ENCODE measurements at regions not wholly inside any gene's neighbourhood (a gene's known extent, or its start where the extent isn't known, plus 50 kb on each side); places are given as distances from the start of the nearest gene placed in this dataset.
"Not testable (repeated sequence)": the region's sequence is repeated elsewhere in the genome, so short reads cannot be mapped to it uniquely, and the experiment has no call there.

DNA sequence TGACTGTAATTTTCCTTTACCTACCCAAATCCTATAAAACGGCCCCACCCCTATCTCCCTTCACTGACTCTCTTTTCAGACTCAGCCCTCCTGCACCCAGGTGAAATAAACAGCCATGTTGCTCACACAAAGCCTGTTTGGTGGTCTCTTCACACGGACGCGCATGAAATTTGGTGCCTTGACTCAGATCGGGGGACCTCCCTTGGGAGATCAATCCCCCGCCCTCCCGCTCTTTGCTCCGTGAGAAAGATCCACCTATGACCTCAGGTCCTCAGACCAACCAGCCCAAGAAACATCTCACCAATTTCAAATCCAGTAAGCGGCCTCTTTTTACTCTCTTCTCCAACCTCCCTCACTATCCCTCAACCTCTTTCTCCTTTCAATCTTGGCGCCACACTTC is 1344.7 kb upstream of the GOT2 start:
- not testable (repeated sequence) for DNase-seq

DNA sequence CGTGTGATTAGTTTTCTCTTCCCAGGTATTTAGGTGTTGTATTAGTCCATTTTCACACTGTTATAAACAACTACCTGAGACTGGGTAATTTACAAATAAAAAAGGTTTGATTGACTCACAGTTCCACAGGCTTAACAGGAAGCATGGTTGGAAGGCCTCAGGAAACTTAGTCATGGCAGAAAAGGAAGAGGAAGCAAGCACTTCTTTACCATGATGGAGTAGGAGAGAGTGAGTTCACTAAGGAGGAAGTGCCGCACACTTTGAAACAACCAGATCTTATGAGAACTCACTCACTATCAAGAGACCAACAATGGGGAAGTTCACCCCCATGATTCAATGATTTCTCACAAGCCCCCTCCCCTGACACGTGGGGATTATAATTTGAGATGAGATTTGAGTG is 1343.7 kb upstream of the GOT2 start:
- DNase-seq: no peak

DNA sequence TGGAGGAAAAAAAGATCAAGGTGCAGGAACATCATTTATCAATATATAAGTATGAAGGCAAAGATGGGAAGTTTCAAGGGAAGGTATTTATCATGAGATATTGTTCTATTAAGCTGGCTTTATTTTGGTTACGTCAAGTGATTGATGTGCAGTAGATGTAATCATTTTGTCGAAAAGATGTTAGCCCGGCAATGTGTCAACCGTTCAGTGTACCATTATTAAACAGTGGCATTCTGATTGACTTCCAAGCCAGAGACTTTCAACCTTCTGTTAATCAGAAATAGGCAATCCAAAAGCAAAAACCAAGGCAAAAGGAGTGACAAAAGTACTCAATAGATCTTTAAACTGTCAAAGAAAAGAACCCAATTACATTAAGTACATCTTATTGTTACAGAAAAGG is 1340.3 kb upstream of the GOT2 start:
- no peak for DNase-seq

GRCh38 chr16:60073376-60073775 is 1339.3 kb upstream of the GOT2 start:
- no peak for DNase-seq

DNA sequence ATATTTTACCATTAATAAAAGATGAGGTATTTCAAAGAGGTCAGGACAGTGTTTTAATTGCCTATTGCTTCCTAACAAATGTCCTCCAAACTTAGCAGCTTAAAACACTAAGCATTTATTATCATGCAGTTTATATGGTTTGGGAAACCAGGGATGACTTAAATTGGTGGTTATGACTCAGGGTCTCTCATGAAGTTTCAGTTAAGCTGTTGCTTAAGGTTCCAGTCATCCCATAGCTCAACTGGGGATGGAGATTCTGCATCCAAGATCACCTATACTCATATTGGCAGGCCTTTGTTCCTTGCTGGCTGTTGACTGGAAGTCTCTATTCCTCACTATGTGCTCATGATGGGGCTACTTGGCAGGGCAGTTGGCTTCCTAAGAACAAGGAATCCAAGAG is 1329.9 kb upstream of the GOT2 start:
- DNase-seq: no peak

DNA sequence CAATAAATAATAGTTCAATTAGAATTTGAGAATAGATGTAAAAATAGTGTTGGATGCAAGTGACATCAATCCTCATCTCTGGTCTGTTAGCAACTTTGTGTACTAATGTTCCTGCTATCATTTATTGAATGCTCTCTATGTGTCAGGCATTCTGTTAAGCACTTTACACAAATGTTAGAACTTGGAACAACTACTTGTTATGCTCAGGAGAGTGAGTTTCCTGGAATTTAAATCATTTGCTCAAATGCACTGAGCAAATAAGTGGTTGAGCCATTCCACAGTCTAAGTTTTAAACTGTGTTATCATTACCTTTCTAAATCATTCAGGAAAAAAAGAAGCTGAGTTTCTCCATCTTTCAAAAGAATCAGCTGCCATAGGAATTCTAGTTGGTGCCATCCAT is 1327.3 kb upstream of the GOT2 start:
- DNase-seq: no peak

DNA sequence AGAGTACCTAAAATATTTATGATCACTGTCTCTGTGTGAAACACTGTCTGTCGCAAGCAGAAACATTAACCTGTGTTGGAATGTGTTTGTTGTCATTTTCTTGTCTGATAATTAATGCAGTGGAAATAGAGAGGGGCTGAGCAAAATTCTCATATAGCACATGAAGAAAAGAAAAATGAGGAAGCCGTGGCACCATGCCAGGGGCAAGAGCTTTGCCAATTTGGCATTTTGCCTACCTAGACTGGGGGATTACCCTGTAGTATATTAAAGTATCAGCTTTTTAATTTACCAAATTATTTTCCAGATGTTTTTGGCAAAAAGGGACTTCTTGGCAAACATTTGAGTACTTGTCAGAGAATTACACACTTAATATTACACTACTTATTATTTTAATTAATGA is 1326.6 kb upstream of the GOT2 start:
- DNase-seq: no peak

GRCh38 chr16:60059141-60059540 is 1325.0 kb upstream of the GOT2 start:
- no peak for DNase-seq

DNA sequence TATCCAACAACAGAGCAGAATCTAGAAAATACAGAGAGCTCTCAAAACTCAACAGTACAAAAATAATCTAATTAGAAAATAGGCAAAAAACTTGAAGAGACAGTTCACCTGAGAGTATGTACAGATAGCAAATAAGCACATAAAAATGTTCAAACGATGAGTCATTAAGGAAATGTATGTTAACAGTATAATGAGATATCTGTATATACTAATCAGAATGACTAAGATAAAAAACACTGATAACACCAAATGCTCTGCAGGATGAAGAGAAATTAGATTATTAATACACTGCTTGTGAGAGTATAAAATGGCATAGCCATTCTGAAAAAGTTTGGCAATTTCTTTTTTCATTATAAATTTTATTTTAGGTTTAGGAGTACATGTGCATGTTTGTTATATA is 1307.6 kb upstream of the GOT2 start:
- no peak for DNase-seq

GRCh38 chr16:60031740-60032139 is 1297.6 kb upstream of the GOT2 start:
- no peak for DNase-seq

- DNase-seq: no peak
Measured at GRCh38 chr16:60027351-60027750, 1293.2 kb upstream of the GOT2 start.

GRCh38 chr16:60013076-60013475 is 1279.0 kb upstream of the GOT2 start:
- DNase-seq: no peak

GRCh38 chr16:60001523-60001922 is 1267.4 kb upstream of the GOT2 start:
- no peak for DNase-seq

DNA sequence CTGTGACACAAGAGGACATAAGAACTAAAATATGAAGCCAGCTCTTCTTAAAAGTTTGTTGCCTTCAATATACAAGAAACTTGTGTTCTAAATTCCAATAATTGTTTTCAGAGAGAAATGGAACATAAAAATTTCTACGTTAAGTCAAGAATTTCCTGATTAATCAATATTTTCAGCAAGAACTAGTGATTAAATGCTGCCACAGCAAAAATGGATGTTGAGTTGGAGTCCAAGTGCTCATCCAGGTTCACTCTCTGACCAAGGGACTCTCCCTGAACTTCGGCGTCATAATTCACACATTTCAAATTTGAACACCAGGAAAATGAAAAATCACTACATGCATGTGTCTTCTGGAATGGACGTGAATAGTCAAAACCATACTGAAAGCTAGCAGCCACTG is 1263.6 kb upstream of the GOT2 start:
- DNase-seq: no peak

GRCh38 chr16:59993101-59993500 is 1259.0 kb upstream of the GOT2 start:
- no peak for DNase-seq

- no peak for DNase-seq
Measured at GRCh38 chr16:59991171-59991570, 1257.1 kb upstream of the GOT2 start.

GRCh38 chr16:59988591-59988990 is 1254.5 kb upstream of the GOT2 start:
- DNase-seq: peak; percentile 48

GRCh38 chr16:59975953-59976352 is 1241.8 kb upstream of the GOT2 start:
- peak; percentile 23 for DNase-seq

DNA sequence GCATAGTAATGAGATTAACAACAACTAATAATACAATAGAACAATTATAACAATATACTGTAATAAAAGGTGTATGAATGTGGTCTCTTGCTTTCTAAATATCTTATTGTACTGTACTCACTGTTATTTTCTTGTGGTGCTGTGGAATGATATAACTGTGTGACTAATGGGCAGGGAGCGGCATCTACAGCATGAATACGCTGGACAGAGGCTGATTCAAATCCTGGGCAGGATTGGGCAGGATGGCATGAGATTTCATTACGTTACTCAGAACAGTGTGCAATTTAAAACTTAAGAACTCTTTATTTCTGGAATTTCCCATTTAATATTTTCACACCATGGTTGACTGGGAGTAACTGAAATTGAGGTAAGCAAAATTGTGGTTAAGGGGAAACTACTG is 1239.8 kb upstream of the GOT2 start:
- no peak for DNase-seq

DNA sequence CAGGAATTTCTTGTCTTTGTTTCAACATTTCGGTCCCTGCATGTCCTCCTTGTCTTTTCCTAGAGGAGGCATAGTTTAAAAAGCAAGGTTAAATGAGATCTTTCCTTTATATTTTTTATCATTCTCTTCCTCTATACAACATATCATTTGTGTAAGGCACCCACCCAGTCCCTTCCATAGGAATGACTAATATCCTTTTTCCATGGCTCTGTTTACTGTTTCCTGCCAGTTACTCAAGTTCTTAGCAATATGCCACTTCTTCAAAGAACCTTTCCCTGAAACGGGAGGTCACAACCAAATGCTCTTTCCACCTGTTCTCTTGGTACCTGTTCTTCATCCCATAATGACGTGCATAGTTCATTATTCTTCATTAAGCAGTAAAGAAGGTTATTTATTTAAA is 1237.1 kb upstream of the GOT2 start:
- no peak for DNase-seq

DNA sequence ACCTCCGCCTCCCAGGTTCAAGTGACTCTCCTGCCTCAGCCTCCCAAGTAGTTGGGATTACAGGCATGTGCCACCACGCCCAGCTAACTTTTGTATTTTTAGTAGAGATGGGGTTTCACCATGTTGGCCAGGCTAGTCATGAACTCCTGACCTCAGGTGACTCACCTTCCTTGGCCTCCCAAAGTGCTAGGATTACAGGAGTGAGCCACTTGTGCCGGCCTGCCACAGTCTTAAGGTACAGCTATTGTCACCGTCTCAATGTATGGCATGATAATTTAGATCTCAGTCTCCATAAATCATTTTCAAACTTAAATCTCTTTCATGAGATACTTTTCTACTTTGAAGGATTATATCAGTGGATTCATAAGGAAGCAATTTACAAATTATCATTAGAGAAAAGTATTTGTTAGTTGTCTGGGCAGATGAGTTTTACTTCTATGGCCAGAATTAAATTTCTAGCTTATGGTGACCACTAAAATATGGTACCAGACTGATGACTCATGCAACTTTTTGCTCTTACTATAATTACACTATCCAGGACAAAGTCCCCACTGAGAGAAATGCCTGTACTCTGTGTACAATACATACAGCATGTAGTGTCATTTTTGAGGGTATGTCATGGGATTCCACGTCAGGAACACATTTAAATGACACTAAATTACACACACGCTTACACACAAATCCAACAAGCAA is 1230.3 kb upstream of the GOT2 start:
- DNase-seq: no peak

DNA sequence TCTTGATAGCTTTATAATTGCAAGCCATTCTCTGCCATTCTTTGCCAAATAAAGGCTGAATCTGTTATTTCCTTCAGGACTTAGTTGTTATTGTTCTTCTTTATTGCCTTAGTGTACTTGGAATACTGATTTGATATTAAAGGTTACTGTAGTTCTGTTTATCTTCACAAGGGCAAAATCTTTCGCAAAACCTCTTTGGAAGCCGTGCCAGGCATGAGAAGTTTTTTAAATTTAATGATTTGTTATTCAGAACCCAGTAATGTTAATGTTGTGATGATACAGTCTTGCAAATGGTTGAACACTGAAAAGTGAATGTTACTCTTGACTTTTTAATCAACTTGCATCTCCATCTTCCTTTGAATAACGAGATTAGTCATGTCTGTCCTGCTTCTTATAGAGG is 1225.2 kb upstream of the GOT2 start:
- DNase-seq: no peak

- no peak for DNase-seq
Measured at GRCh38 chr16:59950431-59950830, 1216.3 kb upstream of the GOT2 start.

DNA sequence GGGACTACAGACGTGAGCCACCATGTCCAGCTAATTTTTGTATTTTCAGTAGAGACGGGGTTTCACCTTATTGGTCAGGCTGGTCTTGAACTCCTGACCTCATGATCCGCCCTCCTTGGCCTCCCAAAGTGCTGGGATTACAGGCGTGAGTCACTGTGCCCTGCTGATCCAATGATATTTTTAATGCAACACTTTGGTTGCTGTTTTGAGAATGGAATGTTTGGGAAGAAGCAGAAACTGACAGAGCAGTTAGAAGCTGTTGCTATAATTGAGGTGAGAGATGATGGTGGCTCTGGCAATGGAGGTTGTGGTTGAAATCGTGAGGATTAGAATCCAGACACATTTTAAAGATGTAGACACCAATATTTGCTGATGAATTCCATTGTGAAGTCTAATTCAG is 1209.9 kb upstream of the GOT2 start:
- not testable (repeated sequence) for DNase-seq

DNA sequence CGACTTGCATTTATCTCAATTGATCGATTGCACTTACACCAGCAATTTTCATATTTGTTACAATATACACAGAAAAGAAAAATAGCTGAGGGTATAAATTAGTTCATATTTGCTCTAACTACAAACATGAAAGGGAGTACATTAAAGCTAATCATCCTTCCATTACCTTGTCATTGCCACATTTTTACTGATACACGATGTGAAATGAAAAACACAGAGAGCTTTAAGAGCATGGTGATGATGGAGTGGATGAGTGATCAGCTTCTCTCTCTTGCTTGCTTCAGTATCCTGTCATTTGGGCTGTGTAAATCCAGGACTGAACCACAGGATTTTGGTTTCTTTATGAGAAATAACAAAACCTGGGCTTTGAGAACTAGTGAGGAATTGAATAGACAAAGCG is 1207.5 kb upstream of the GOT2 start:
- DNase-seq: no peak

- DNase-seq: no peak
Measured at GRCh38 chr16:59920054-59920453, 1185.9 kb upstream of the GOT2 start.

Measured in SHP77 treated with DMSO at 0.1 percent for 48 hours (cell line).